Sigmoid colon (tissue), 4 donors: ENCODE measurements at regions not wholly inside any gene's neighbourhood (a gene's known extent, or its start where the extent isn't known, plus 50 kb on each side); places are given as distances from the start of the nearest gene placed in this dataset.

Experiments
- CTCF ChIP-seq, 4 experiments: fragments of 450-650 bp in 3 of 4; fragments of 200-600 bp in 1 of 4; IDR thresholded peaks; one replicate each; pipeline ENCODE4 v1.5.1; 2016 to 2019; ENCODE audit warnings: antibody characterized with exemption in 4 of 4, mild to moderate bottlenecking in 3 of 4, moderate library complexity in 2 of 4
- POLR2A ChIP-seq, 2 donors: fragments of 450-650 bp; IDR thresholded peaks; one replicate each; pipeline ENCODE4 v1.6.1; 2016; ENCODE audit warnings: antibody characterized with exemption in 2 of 2, mild to moderate bottlenecking in 2 of 2, moderate library complexity in 2 of 2
- POLR2AphosphoS5 ChIP-seq, 4 donors: sonication (generic); formaldehyde crosslinking; IDR thresholded peaks; one replicate each; pipeline ENCODE4 v1.6.1; 2017; ENCODE audit warnings: antibody characterized with exemption in 4 of 4

- TF ChIP-seq CTCF (IDR thresholded peaks at IDR 0.05): no peak
- no peak for TF ChIP-seq POLR2A (IDR thresholded peaks at IDR 0.05)
- TF ChIP-seq POLR2AphosphoS5 (IDR thresholded peaks at IDR 0.05): no peak
Measured at GRCh38 chr19:30309176-30309575, 63.0 kb upstream of the ZNF536 start.
